Fibroblast of villous mesenchyme (primary cell): ENCODE measurements at regions not wholly inside any gene's neighbourhood (a gene's known extent, or its start where the extent isn't known, plus 50 kb on each side); places are given as distances from the start of the nearest gene placed in this dataset.
"Not testable (repeated sequence)": the region's sequence is repeated elsewhere in the genome, so short reads cannot be mapped to it uniquely, and the experiment has no call there.

ENCODE experiments used
- DNase-seq: peaks from one replicate; pipeline ENCODE4 v3.0.0-alpha.2; 2010; ENCODE audit warnings: low read depth
- H3K4me3 ChIP-seq: 2 replicates; pipeline ENCODE4 v1.5.1; 2011; ENCODE audit warnings: low read depth, mild to moderate bottlenecking, low read length
- TF ChIP-seq, protein P1 (sequence below): IDR thresholded peaks from 2 replicates; pipeline ENCODE4 v1.5.1; 2012; ENCODE audit warnings: low read depth, mild to moderate bottlenecking, low read length; ENCODE audit not compliant: insufficient read depth

DNA sequence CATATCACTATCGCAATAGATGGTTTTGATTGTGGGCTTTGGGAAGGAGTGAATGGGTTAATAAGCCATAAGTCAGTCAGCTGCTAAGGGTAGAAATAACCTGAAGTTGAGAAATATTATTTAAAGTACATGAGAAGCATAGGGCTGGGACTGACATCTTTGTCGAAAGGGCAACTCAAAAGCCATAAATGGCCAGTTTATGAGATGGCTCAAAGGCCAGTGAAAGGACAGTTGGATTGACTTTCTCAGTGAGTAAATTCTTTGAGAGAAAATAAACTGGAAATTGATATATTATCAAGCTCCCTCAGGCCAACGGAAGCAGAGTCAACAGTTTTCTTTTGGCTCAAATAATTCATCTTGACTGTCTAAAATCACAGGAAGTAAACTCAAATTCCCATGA is 419.8 kb downstream of the NSUN3 start:
- no peak for DNase-seq
- TF ChIP-seq, protein P1, sequence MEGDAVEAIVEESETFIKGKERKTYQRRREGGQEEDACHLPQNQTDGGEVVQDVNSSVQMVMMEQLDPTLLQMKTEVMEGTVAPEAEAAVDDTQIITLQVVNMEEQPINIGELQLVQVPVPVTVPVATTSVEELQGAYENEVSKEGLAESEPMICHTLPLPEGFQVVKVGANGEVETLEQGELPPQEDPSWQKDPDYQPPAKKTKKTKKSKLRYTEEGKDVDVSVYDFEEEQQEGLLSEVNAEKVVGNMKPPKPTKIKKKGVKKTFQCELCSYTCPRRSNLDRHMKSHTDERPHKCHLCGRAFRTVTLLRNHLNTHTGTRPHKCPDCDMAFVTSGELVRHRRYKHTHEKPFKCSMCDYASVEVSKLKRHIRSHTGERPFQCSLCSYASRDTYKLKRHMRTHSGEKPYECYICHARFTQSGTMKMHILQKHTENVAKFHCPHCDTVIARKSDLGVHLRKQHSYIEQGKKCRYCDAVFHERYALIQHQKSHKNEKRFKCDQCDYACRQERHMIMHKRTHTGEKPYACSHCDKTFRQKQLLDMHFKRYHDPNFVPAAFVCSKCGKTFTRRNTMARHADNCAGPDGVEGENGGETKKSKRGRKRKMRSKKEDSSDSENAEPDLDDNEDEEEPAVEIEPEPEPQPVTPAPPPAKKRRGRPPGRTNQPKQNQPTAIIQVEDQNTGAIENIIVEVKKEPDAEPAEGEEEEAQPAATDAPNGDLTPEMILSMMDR: no peak
- no peak overlapping the region for H3K4me3 ChIP-seq

GRCh38 chr3:94483403-94483802 is 420.5 kb downstream of the NSUN3 start:
- TF ChIP-seq, protein P1: no peak
- H3K4me3 ChIP-seq: no peak overlapping the region
- no peak for DNase-seq

GRCh38 chr3:94494992-94495391 is 432.1 kb downstream of the NSUN3 start:
- no peak for DNase-seq
- TF ChIP-seq, protein P1: no peak
- no peak overlapping the region for H3K4me3 ChIP-seq

- H3K4me3 ChIP-seq: no peak overlapping the region
- TF ChIP-seq, protein P1: no peak
- DNase-seq: no peak
Measured at GRCh38 chr3:94500146-94500545, 437.3 kb downstream of the NSUN3 start.

GRCh38 chr3:94507354-94507753 is 444.5 kb downstream of the NSUN3 start:
- not testable (repeated sequence) for DNase-seq, H3K4me3 ChIP-seq

DNA sequence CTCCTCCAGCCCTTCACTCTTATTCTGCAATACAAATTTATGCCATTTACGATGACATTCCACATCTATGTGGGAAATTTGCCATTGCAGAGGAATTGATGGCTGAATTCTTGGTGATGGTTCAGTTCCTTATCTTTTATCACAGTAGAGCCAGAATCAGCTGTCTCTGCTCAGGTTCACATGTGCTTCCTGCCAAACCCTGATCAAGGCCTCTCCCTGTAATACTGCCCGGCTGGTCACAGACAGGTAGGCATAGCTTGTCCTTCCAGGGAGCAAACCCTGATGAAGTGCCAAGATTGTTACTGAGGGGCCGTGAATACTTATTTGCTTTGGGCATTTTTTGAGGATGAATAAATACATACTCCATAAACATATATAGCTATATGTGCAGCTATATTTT is 450.0 kb downstream of the NSUN3 start:
- no peak overlapping the region for H3K4me3 ChIP-seq
- DNase-seq: no peak

DNA sequence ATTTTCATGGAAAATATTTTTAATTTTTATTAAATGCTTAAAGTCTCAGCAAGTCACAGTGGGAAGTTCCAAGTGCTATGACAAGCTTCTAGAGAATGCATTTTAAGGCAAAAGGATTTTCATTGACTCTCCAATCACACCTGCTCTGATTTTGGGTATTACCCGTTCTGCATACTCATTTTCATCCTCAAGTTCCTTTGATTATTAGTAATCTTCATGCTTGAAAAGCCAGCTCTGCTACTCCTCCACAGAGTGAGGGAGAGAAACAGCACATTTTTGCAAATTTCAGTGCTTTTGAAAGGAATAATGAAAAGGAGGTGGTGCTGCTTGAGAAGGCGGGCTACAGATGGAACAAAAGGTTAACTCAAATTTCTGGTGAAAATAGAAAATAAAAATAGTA is 450.7 kb downstream of the NSUN3 start:
- TF ChIP-seq, protein P1: no peak
- no peak for DNase-seq
- no peak overlapping the region for H3K4me3 ChIP-seq

More for the DNA sequence above, 450.0 kb downstream of the NSUN3 start:
- TF ChIP-seq, protein P1: no peak

DNA sequence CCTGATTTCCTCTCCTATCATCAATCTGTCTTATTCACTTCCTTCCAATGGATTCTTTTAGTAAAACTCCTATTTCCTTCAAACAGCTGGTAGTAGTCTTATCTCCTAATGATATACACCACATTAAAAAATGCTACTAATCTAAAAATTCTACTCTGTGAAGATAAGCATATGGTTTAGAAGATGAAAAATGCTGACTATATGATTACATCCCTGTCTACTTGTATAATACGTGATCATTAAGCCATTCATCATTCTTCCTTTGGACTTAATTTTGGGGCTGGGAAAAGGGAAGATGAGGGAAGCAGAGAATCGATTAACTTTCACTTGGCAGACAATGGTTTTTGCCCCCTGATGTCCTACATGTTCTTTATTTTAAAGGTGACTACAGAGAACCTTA is 453.1 kb downstream of the NSUN3 start:
- H3K4me3 ChIP-seq: no peak overlapping the region
- DNase-seq: no peak
- TF ChIP-seq, protein P1: no peak
